NCI-H2171 treated with DMSO at 0.1 percent for 48 hours (cell line): ENCODE measurements at regions not wholly inside any gene's neighbourhood (a gene's known extent, or its start where the extent isn't known, plus 50 kb on each side); places are given as distances from the start of the nearest gene placed in this dataset.
"Not testable (repeated sequence)": the region's sequence is repeated elsewhere in the genome, so short reads cannot be mapped to it uniquely, and the experiment has no call there.

Source experiments
- DNase-seq: peaks from one replicate; lab custom pipeline; 2025; lab: John Stamatoyannopoulos, UW

DNA sequence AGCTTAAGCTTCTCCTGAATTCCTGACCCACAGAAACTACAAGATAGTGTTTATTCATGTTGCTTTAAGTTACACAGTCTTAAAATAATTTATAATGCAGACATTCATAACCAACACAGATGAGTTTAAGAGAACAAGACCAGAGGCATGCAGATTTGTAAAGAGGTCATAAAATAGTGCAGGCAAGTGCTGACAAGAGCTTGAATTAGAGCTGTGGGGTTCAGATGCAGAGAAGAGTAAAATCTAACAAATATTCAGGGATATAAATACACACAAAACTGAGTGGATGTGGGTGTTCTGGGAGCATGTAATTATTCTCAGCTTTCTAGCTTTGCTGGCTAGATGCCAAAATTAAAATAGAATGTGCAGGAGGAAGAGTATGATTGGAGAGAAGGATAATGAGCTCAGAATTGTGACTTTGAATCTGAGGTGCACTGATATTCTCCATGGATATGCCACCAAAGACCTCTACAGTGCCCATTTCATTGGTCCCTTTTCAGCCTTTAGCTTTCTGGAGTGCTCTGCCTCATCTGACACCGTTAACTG lies 291.9 kb upstream of the SGK1 start:
- peak; percentile 48 for DNase-seq

DNA sequence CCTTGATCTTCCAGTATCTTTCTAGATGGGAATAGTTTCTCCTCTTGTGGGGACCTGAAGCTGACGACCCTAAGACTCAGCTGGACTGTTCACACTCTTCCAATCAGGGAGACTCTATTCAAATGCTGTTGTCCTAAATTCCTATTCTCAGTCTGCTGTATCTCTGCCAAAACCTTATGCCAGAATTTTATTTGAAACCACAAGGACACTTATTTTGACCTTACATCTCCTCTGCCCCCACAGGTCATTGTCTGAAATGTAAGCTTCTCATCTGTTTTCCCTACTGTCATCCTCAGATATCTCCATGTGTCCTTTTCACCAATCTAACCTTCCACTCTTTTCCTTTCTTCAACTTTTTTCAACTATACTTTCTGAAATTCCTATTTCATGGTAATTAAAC lies 289.5 kb upstream of the SGK1 start:
- no peak for DNase-seq

DNA sequence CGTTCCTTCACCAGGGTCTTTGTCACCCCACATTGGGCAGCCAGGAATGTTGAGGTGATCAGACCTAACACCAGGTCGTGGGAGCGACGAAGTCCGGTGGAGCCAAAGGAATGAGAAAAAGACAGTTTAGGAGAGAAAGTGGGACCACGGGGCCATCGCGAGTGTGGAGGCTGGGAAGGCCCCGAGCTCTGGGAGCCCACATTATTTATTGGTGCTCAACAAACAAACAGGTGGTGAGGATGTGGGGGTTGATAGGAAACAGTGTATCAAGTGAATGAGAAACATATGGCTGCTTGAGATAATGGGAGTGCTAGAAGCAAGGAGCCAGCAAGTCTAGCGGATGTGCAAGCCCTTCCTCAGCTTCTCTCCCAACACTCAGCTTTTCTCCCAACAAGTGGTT lies 287.1 kb upstream of the SGK1 start:
- DNase-seq, result peak; percentile 85

DNA sequence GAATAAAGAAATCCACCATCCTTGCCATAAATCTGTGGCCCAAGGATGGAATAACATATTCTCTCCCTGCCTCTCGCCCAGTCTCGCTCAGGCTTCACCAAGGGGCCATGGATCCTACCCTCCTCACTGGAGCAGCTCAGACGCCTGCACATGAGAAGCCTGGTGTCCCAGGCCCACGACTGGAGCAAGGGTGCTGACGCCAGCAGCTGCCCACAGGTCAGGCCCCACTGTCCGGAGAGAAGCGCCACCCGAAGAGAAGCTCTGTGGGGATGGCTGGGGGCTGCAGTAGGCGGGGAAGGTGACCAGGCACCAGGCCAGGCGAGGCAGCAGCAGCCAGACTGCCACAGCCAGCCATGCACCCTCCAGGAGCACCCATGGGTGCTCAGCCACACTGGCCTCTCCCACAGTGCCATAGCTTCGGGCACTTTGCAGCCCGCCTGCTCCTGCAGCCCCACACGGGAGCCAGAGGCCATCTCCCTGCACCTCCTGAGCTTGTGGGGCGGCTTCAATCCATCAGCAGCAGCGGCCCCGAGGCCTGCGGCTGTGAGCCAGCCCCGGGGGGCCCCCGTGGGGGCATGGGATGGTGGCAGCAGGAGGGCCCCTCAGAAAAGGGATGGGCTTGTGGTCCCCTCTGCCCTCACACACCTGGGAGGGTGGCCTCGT lies 286.2 kb upstream of the SGK1 start:
- DNase-seq, result no peak

DNA sequence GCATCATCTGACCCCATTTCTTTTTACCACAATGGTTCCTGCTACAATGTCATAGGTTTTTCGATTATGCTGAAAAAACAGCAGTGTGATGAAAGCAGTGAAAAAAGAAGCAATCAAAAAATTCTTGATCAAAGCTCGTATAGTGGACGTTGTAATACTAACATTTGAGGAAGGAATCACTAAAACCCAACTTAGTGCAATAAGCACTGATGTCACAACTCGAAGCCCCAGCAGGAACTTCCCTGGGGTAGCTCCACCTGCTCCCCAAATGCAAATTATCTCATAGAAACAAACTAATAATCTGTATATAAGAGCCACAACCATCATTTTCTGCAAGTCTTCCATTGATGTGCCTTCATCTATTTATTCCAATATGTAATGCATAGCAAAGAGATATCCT lies 285.6 kb upstream of the SGK1 start:
- DNase-seq, result no peak

DNA sequence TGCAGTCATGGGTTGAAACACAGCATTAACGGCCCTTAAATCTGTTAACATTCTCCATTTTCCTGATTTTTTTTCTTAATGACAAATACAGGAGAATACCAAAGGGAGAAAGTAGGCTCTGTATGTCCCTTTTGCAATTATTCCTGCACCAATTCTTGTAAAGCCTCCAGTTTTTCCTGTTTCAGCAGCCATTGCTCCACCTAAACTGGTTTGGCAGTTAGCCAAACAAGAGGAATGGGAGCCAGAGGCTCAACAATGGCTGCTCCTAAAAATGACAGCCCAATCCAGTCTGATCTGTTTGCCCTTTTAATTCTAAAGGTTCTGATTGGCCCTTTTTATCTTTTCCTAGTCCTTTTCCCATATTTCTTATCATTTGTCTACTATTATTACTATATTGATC lies 284.2 kb upstream of the SGK1 start:
- no peak for DNase-seq

DNA sequence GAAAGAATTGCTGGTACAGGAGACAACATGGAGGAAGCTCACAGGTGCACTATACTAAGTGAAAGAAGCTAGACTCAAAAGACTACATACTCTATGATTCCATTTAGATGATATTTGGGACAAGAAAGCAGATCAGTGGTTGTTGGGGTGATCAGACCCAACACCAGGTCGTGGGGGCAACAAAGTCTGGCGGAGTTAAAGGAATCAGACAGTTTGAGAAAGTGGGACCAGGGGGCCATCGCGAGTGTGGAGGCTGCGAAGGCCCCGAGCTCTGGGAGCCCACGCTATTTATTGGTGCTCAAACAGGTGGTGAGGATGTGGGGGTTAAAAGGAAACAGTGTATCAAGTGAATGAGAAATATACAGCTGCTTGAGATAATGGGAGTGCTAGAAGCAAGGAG lies 282.8 kb upstream of the SGK1 start:
- DNase-seq, result no peak

DNA sequence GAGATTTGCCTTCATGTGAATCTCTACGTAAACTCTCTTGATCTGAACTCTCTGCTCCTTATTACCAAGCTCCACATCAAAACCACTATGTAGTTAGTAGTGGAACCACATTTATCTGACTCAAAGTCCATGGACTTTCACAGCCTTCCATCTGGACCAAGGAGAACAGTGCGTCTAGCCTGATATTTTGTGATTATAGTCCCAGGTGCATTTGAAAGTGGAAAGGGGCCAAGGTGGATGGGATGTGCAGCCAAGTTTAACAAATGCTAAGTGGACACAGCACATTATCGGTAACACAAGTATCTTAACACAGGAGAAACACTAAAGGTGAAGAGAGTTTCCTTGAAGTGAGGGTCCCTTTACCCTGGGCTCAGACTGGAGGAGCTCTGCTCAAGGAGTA lies 281.2 kb upstream of the SGK1 start:
- no peak for DNase-seq

DNA sequence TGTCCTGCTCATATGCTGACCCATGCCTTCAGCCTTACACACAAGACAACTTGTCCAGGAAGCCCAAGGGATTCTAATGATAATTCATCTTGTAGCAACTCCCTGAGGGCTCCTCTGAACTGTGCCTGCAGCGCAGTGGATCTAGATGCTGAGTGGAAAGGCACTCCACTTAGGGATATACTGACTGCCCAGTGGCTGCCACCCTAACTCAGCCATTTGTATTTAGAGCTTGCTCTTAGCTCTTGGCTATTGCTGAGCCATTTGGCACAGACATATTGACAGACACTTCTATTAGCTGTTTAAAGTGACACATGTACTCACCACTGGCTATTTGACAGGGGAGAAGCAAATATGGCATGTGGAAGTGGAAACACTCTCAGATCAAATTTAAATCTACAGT lies 278.3 kb upstream of the SGK1 start:
- no peak for DNase-seq

DNA sequence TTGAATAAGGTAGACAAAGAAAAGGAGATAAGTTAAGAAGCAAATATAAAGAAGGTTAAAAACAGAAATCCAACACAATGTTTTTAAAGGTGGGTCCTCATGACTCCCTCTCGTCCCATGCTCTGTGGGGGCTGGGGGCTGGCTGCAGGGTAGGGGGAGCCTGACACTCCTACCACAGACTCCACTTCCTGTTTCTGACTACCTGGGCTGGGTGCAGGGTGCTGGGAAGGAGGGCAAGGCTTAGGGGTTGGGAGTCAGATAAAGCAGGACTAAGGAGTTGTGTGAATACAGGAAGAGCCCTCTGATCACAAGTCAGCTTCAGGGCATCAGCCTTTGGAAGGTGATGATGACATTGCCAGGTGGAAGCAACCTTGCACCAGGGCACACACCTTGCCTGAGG lies 277.0 kb upstream of the SGK1 start:
- no peak for DNase-seq

DNA sequence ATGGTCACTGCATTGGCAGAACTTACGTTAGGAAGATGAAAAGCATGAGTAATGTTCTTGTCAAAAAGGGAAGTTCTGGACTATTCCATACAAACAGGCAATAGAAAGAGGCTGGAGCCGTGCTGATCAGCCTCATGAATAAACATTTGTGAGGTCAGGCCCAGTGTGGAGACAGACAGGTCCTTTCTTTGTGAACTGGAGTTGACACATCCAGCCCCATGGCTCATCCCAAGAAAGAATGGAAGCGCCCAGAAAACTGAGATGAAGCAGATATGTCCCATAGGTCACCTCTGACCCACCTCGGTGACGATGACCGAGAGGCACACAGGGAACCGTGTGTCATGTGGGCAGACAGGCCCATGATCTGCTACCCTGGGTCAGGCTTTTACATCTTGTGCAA lies 276.0 kb upstream of the SGK1 start:
- no peak for DNase-seq

DNA sequence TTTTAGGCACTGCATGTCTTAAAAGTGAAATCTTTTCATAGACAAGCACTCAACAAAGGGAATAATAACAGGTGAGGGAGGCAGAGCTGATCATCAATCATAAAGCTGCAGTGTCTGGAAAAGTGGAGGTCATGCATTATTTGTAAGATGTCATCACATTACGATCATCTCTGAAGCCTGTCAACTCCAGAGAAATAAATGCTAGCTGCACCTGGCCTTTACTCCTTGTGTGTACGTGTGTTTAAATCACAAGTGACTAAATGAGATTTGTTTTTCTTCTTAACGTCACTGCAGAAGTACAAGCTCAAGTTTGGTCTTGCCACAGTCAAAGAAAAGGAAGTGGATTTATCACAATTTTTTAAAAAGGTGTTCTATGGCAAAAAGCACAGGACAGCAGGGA lies 275.5 kb upstream of the SGK1 start:
- no peak for DNase-seq

DNA sequence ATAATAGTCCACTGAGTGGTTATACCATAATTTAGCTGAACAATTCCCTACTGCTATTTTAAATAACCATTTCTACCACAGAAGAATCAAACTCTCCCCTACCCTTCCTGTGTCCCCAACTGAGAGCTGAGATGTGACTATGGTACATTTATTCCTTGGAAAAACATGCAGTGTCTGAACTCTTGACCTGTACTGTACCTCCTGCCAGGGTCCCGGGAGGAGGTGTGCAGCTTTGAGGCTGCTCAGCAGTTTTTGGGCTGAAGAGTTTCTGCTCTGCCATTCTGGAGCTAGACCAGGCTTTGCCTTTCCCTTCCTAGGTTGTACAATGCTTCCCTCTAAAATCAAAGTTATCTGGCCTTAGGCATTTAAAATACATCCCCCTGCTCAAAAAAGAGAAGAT lies 275.1 kb upstream of the SGK1 start:
- no peak for DNase-seq

DNA sequence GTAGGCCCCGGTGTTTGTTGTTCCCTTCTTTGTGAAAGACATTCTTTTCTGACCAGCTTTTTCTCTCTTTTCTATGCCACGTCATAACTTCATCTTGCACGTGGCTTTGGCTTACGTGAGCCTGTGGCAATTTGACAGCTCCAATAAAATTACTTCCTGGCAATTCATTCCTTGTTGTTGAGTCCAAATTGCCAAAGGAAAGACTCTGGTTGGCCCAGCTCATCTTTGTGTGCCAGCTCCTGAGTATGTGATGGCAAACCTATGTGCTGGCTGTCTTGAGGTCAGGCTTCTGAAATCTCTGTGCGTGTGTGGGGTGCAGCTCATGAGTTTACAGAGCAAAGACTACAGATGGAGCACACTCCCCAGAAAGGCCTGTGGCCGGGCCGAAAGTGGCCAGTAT lies 272.5 kb upstream of the SGK1 start:
- no peak for DNase-seq

DNA sequence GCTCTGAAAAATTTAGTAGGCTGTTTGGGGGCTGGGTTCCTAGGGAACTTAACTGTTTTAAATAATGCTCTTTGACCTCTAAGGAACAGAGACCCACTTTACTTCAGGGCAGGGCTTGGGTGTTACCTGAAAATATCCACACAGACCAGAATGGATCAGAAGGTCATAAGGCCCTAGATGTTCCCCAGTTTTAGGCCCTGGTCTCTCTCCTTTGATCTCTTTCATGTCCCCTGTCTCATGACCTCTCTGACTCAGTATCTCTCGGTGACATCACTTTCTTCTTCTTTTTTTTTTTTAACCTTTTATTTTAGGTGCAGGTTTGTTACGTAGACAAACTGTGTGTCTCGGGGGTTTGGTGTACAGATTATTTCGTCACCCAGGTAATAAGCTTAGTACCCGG lies 272.1 kb upstream of the SGK1 start:
- no peak for DNase-seq

DNA sequence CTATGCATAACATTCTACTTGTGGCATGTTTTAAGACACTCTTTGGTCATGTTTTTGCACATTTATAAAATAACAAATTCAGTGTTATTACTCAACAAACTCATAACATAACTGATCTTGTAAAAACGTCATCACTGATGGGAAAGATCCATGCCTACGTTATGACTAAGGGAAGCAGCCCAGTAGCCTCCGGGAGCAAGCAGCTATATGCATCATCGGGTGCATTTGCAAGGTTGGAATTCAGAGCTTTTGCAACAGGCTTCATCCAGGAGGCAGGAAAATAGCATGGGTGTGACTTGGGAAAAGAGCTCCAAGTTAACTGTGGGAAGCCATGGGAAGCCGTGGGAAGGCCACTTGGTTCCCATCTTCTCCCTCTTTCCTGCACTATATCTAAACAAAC lies 271.6 kb upstream of the SGK1 start:
- DNase-seq, result no peak

DNA sequence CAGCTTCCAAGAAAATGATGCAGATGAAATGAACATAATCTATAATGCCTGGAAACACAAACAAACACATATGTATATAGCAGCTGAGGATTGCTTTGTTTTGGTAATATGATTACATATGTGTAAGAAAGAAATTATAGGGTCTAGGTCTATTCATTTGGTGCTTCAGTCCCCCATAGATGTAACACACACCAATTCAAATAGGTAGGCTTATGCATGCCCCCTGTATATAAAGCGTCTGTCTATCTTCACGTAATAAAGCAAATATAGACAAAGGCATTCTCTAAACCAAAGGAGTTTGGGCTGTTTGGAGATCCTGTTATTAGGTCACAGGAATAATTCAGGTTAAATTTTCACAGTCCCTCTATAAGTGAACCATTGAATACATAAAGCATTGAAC lies 270.4 kb upstream of the SGK1 start:
- DNase-seq, result no peak

DNA sequence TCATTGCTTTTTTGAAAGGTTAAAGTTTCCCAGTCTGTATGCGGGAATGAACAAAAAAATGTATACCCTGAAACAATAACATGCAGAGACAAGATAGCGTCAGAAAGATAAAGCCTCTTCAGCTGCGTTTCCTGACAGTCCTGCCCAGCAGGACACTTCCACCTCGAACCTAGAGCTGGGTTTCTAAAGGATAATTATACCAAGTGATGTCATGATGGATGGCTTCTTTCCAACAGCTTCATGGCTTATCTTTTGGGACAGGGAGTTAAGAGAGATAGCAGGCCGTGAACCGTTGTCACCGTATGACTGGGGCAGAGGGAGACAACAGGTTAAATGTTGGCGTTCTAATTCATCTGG lies 267.6 kb upstream of the SGK1 start:
- DNase-seq, result no peak

DNA sequence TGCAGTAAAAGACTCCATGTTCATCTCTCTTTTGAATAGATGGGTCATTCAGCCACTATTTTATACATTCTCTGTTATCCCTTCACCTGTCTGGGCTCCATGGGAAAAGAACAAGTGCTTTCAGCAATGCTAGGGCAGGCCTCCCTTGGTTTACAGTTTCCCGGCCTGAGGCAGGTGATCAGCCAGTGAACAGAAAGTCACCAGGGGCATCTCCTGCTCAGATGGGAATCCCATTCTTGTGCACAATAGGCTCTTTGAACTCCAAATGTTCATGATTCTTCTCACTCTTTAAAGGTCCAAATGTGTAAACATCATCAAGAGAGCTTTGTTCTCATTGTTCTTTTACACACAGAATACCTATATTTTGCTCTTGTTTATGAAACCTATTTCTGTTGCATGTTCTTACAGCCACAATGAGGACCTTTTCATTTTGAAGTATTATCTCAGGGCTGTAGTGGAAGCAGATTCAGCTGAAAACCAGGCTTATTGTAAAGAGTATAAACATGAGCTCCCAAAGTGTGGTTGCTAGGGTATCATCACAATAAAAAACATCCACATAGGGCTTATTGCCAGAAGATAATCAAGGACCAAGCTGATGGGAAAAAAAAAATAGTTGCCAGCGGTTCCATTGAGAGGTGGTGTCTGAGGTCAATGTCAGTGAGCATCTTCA lies 267.1 kb upstream of the SGK1 start:
- DNase-seq, result peak; percentile 8

DNA sequence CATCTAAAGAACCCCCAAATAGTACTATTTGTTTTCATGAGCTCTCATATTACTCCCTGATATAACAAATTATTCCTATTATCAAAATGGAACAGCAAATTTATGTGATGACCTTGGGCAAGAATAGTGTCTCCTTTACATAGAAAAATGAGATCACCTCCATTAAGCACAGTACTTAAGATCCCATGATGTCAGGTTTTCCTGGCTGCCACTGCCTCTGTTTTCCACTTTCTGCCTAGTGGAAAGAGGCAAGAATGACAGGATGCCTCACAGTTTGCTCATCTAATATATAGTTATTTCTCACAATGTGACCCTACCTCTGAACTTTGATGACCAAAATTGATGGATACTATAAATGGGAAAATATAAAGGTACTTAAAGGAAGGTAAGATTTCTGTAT lies 260.1 kb upstream of the SGK1 start:
- DNase-seq, result no peak

DNA sequence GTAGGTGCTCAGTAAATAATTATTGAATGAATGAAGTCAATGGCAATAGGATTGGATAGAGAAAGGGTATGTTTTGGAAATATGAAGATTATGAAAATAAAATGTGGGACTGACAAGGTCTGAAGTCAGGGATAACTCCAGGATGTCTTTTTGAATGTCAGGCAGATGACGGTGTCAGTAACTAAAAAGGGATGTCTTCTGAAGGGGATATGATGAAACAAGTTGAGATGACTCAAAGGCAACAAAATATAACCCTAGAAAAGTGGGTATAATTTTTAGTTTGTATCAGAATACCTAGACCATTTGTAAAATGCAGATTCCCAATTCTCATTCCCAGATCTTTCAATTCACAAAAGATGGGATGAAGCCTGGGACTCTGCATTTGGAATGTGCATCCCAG lies 257.3 kb upstream of the SGK1 start:
- DNase-seq, result no peak

DNA sequence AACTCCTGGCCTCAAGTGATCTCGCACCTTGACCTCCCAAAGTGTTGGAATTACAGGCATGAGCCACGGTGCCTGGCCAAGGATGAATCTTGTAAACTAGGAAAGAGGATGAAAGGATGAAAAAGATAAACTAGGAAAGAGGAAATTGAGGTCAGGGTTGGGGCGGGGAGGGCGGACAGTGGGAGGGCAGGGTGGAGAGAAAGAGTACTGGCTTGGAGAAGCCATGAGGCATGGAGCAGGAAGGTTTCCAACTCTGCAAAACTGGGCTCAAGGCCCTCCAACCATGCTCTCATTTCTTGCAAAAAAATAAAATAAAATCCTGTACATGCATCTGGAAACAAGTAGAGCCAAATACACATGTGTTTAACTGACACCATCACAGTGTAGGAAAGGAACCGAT lies 256.6 kb upstream of the SGK1 start:
- no peak for DNase-seq

DNA sequence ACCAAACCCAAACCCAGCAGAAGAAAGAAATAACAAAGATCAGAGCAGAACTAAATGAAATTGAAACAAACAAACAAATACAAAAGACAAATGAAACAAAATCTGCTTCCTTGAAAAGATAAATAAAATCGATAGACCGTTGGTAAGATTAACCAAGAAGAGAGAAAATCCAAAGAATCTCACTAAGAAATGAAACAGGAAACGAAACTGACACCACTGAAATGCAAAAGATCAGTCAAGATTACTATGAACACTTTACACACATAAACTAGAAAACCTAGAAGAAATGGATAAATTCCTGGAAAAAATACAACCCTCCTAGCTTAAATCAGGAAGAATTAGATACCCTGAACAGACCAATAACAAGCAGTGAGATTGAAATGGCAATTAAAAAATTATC lies 252.1 kb upstream of the SGK1 start:
- not testable (repeated sequence) for DNase-seq

DNA sequence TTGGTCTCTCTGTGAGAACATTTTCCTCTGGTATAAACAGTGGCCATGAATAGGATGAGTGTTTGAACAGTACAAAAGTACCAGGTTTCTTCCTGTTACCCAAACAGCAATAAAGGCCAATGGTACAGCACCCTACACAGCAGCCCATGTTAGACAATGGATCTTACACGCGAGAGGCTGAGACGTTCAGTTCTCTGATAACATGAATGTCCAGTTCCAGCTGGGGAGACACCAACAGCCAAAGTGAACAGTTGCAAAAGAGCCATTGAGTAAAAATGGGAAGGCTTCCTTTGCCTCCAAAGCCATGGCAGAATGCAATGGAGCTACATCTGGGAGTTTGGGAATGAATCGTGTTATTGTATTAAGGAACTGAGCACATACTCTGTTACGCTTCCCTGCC lies 246.8 kb upstream of the SGK1 start:
- no peak for DNase-seq
